ES-I3 (cell line): ENCODE measurements at regions not wholly inside any gene's neighbourhood (a gene's known extent, or its start where the extent isn't known, plus 50 kb on each side); places are given as distances from the start of the nearest gene placed in this dataset.

Experiments used
- H3K36me3 ChIP-seq: 2 replicates; pipeline ENCODE4 v1.6.1; 2013; ENCODE audit warnings: mild to moderate bottlenecking, low read length, control low read depth, moderate library complexity; ENCODE audit not compliant: insufficient read depth
- H3K4me1 ChIP-seq: 2 replicates; pipeline ENCODE4 v1.6.1; 2013; ENCODE audit warnings: mild to moderate bottlenecking, control low read depth, low read length; ENCODE audit not compliant: insufficient read depth
- H3K9ac ChIP-seq: 2 replicates; pipeline ENCODE4 v1.6.1; 2013; ENCODE audit warnings: low read depth, mild to moderate bottlenecking, low read length, moderate library complexity
- H3K9me3 ChIP-seq: 2 replicates; pipeline ENCODE4 v1.6.1; 2013; ENCODE audit warnings: mild to moderate bottlenecking, low read length, moderate library complexity; ENCODE audit not compliant: control insufficient read depth, insufficient read depth

- H3K4me1 ChIP-seq: no peaks in the 10 kb centered on the region; the same call in 1 of the 2 replicates
- H3K36me3 ChIP-seq: no peaks in the 10 kb centered on the region
- no peak overlapping the region for H3K9ac ChIP-seq
- H3K9me3 ChIP-seq: peaks cover 8% of the 10 kb centered on the region; the same call in 1 of the 2 replicates
These were observed 252.7 kb downstream of the CASP12 start for GRCh38 chr11:104645261-104646222.

- H3K36me3 ChIP-seq: no peaks in the 10 kb centered on the region
- no peaks in the 10 kb centered on the region for H3K9me3 ChIP-seq
- peaks cover 10% of the 10 kb centered on the region; the same call in 1 of the 2 replicates for H3K4me1 ChIP-seq
- H3K9ac ChIP-seq: no peak overlapping the region
These were observed 260.5 kb downstream of the CASP12 start for GRCh38 chr11:104637662-104638170.

GRCh38 chr11:104633226-104633625 is 265.0 kb downstream of the CASP12 start:
- no peaks in the 10 kb centered on the region for H3K36me3 ChIP-seq
- no peak overlapping the region for H3K9ac ChIP-seq
- peaks cover 10% of the 10 kb centered on the region; the same call in 1 of the 2 replicates for H3K4me1 ChIP-seq
- H3K9me3 ChIP-seq: no peaks in the 10 kb centered on the region

GRCh38 chr11:104630352-104630751 is 267.9 kb downstream of the CASP12 start:
- H3K4me1 ChIP-seq: peaks cover 10% of the 10 kb centered on the region; the same call in 1 of the 2 replicates
- no peaks in the 10 kb centered on the region for H3K36me3 ChIP-seq
- H3K9ac ChIP-seq: no peak overlapping the region
- no peaks in the 10 kb centered on the region for H3K9me3 ChIP-seq

GRCh38 chr11:104625246-104625645 is 273.0 kb downstream of the CASP12 start:
- Histone ChIP-seq H3K9me3 (no peaks in the 10 kb centered on the region), H3K9ac (no peak overlapping the region), H3K36me3 (no peaks in the 10 kb centered on the region), H3K4me1 (peaks cover 29% of the 10 kb centered on the region)

GRCh38 chr11:104624021-104624420 is 274.2 kb downstream of the CASP12 start:
- Histone ChIP-seq H3K9me3 (no peaks in the 10 kb centered on the region), H3K36me3 (no peaks in the 10 kb centered on the region), H3K4me1 (peaks cover 29% of the 10 kb centered on the region), H3K9ac (no peak overlapping the region)

- Histone ChIP-seq H3K4me1 (peaks cover 29% of the 10 kb centered on the region), H3K9ac (no peak overlapping the region), H3K9me3 (no peaks in the 10 kb centered on the region), H3K36me3 (no peaks in the 10 kb centered on the region)
These were observed 274.7 kb downstream of the CASP12 start for GRCh38 chr11:104623518-104623917.

- peaks cover 25% of the 10 kb centered on the region for H3K4me1 ChIP-seq
These were observed 277.3 kb downstream of the CASP12 start for GRCh38 chr11:104620991-104621390.

GRCh38 chr11:104619751-104620150 is 278.5 kb downstream of the CASP12 start:
- H3K4me1 ChIP-seq: peaks cover 18% of the 10 kb centered on the region
- no peaks in the 10 kb centered on the region for H3K9me3 ChIP-seq
- no peaks in the 10 kb centered on the region; the same call in 1 of the 2 replicates for H3K36me3 ChIP-seq
- no peak overlapping the region for H3K9ac ChIP-seq

More at GRCh38 chr11:104620991-104621390, 277.3 kb downstream of the CASP12 start:
- no peak overlapping the region for H3K9ac ChIP-seq
- H3K36me3 ChIP-seq: no peaks in the 10 kb centered on the region; the same call in 1 of the 2 replicates
- H3K9me3 ChIP-seq: no peaks in the 10 kb centered on the region

GRCh38 chr11:104618954-104619353 is 279.3 kb downstream of the CASP12 start:
- no peaks in the 10 kb centered on the region; the same call in 1 of the 2 replicates for H3K36me3 ChIP-seq
- H3K9ac ChIP-seq: no peak overlapping the region
- H3K9me3 ChIP-seq: no peaks in the 10 kb centered on the region
- H3K4me1 ChIP-seq: peaks cover 16% of the 10 kb centered on the region

- no peaks in the 10 kb centered on the region; the same call in 1 of the 2 replicates for H3K36me3 ChIP-seq
- H3K9ac ChIP-seq: no peak overlapping the region
- H3K4me1 ChIP-seq: no peaks in the 10 kb centered on the region; the same call in 1 of the 2 replicates
- no peaks in the 10 kb centered on the region; the same call in 1 of the 2 replicates for H3K9me3 ChIP-seq
These were observed 283.3 kb downstream of the CASP12 start for GRCh38 chr11:104614961-104615360.

- no peaks in the 10 kb centered on the region; the same call in 1 of the 2 replicates for H3K36me3 ChIP-seq
- no peaks in the 10 kb centered on the region; the same call in 1 of the 2 replicates for H3K9me3 ChIP-seq
- peaks cover 5% of the 10 kb centered on the region; the same call in 1 of the 2 replicates for H3K4me1 ChIP-seq
- H3K9ac ChIP-seq: no peak overlapping the region
These were observed 284.1 kb downstream of the CASP12 start for GRCh38 chr11:104614117-104614680.

- peaks cover 5% of the 10 kb centered on the region; the same call in 1 of the 2 replicates for H3K4me1 ChIP-seq
These were observed 287.6 kb downstream of the CASP12 start for GRCh38 chr11:104610635-104611034.

GRCh38 chr11:104609311-104610085 is 288.8 kb downstream of the CASP12 start:
- Histone ChIP-seq H3K4me1 (peaks cover 5% of the 10 kb centered on the region; the same call in 1 of the 2 replicates), H3K36me3 (no peaks in the 10 kb centered on the region), H3K9me3 (no peaks in the 10 kb centered on the region; the same call in 1 of the 2 replicates), H3K9ac (no peak overlapping the region)

More at GRCh38 chr11:104610635-104611034, 287.6 kb downstream of the CASP12 start:
- Histone ChIP-seq H3K36me3 (no peaks in the 10 kb centered on the region), H3K9ac (no peak overlapping the region), H3K9me3 (no peaks in the 10 kb centered on the region; the same call in 1 of the 2 replicates)
